ENCODE measurements at regions not wholly inside any gene's neighbourhood (a gene's known extent, or its start where the extent isn't known, plus 50 kb on each side); places are given as distances from the start of the nearest gene placed in this dataset.

GRCh38 chr10:118977022-118977599, 52.4 kb upstream of the NANOS1 start:
- ChIA-PET CTCF (no interaction called here), POLR2A (ENCODE audit: low non-redundant PET) (no interaction called here)
- no peak for DNase-seq (ENCODE audit: low spot score)
- H3K27ac ChIP-seq = no peak overlapping the region
- TF ChIP-seq, protein P1, sequence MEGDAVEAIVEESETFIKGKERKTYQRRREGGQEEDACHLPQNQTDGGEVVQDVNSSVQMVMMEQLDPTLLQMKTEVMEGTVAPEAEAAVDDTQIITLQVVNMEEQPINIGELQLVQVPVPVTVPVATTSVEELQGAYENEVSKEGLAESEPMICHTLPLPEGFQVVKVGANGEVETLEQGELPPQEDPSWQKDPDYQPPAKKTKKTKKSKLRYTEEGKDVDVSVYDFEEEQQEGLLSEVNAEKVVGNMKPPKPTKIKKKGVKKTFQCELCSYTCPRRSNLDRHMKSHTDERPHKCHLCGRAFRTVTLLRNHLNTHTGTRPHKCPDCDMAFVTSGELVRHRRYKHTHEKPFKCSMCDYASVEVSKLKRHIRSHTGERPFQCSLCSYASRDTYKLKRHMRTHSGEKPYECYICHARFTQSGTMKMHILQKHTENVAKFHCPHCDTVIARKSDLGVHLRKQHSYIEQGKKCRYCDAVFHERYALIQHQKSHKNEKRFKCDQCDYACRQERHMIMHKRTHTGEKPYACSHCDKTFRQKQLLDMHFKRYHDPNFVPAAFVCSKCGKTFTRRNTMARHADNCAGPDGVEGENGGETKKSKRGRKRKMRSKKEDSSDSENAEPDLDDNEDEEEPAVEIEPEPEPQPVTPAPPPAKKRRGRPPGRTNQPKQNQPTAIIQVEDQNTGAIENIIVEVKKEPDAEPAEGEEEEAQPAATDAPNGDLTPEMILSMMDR (conservative IDR thresholded peaks at IDR 0.05; ENCODE audit: low read depth) = no peak

- CTCF ChIA-PET = no interaction called here
These were observed 51.7 kb upstream of the NANOS1 start for GRCh38 chr10:118977835-118978234.

GRCh38 chr10:118978316-118978997, 51.1 kb upstream of the NANOS1 start:
- ChIA-PET POLR2A (ENCODE audit: low non-redundant PET) (no interaction called here), CTCF (no interaction called here)
- no peak for DNase-seq (ENCODE audit: low spot score)
- H3K27ac ChIP-seq = no peak overlapping the region
- TF ChIP-seq, protein P1 (conservative IDR thresholded peaks at IDR 0.05; ENCODE audit: low read depth) = no peak

More at GRCh38 chr10:118977835-118978234, 51.7 kb upstream of the NANOS1 start:
- TF ChIP-seq, protein P1 (conservative IDR thresholded peaks at IDR 0.05; ENCODE audit: low read depth) = no peak
- no peak for DNase-seq (ENCODE audit: low spot score)
- no peak overlapping the region for H3K27ac ChIP-seq
- POLR2A ChIA-PET (ENCODE audit: low non-redundant PET) = no interaction called here

DNA sequence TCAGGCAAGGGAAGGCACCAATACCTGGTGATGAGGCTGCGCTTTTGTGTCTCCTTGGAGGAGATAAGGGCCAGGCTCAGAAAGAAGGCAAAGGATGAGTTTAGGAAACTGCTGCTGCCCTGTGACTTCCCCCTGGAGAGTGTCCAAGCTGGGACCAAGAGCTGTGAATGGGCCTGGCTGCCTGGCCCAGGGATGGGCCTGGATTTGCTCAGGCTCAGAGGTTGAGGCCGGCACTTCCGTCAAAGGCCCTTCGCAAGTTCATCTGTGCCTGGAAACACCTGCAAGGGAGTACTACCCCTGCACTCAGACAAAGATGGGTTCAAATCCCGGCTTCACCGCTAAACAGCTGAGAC, 50.5 kb upstream of the NANOS1 start:
- ChIA-PET CTCF (no interaction called here), POLR2A (ENCODE audit: low non-redundant PET) (no interaction called here)

DNA sequence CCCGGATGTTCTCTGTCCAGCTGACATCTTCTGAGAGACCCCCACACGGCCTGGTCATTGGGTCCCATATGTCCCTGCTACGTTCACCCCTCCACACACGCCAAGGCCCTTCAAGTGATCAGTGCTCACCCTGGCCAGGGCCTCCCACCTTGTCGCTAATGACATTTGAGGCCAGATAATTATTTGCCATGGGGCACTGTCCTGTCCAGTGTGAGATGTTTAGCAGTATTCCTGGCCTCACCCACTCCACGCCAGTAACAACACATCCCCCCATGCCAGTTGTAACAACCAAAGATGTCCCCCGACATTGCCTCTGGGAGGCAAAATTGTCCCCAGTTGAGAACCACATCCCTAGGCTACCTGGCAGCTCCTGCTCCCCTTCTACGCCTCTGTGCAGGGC, 49.9 kb upstream of the NANOS1 start:
- H3K27ac ChIP-seq = no peak overlapping the region
- ChIA-PET CTCF (interaction anchor here (1.0 kb wide), 1 partner anchor 151 kb away, joined by 10 read pairs; no protein-coding TSS in a partner anchor), POLR2A (ENCODE audit: low non-redundant PET) (no interaction called here)
- DNase-seq (ENCODE audit: low spot score) = no peak
- TF ChIP-seq, protein P1 (conservative IDR thresholded peaks at IDR 0.05; ENCODE audit: low read depth) = no peak

More for the DNA sequence above, 50.5 kb upstream of the NANOS1 start:
- H3K27ac ChIP-seq = no peak overlapping the region
- no peak for DNase-seq (ENCODE audit: low spot score)
- TF ChIP-seq, protein P1 (conservative IDR thresholded peaks at IDR 0.05; ENCODE audit: low read depth) = no peak

Measured in RWPE1 (cell line).